Panc1 (cell line): ENCODE measurements at regions not wholly inside any gene's neighbourhood (a gene's known extent, or its start where the extent isn't known, plus 50 kb on each side); places are given as distances from the start of the nearest gene placed in this dataset.

Experiments
- ATAC-seq: fragments of 200-7000 bp; cut with Tn5 transposase; 2 replicates; pipeline ENCODE4 v1.9.1; 2020; ENCODE audit warnings: mild to moderate bottlenecking, moderate library complexity
- BruUV-seq: library from RNA; stranded (reverse); fragments of 400-500 nt; replicated peaks from 2 replicates; lab custom pipeline; 2021; lab: Mats Ljungman, UMichigan
- CTCF ChIA-PET: fragments of 300-600 bp; sonication (Branson Sonifier 250); formaldehyde crosslinking; loops from one replicate; lab custom pipeline; 2022; ENCODE audit warnings: antibody characterized with exemption; lab: Charles Lee
- POLR2A ChIA-PET: fragments of 300-600 bp; sonication (Branson Sonifier 250); formaldehyde crosslinking; loops from one replicate; lab custom pipeline; 2022; ENCODE audit warnings: antibody characterized with exemption; lab: Charles Lee
- DNase-seq: peaks from one replicate; pipeline ENCODE4 v3.0.0-alpha.2; 2010; ENCODE audit warnings: low read depth, low spot score
- H3K27ac ChIP-seq: 2 replicates; pipeline ENCODE4 v1.5.1; 2011; ENCODE audit warnings: mild to moderate bottlenecking, low read length, inconsistent platforms
- H3K27me3 ChIP-seq: fragments of 200-500 bp; sonication (Bioruptor generic); 2 replicates; pipeline ENCODE4 v1.6.0; 2014; ENCODE audit warnings: low read length, inconsistent platforms; ENCODE audit not compliant: control insufficient read depth, insufficient read depth
- H3K36me3 ChIP-seq: fragments of 200-500 bp; sonication (Bioruptor generic); 2 replicates; pipeline ENCODE4 v1.5.1; 2014; ENCODE audit warnings: inconsistent platforms, mild to moderate bottlenecking, low read length, moderate library complexity; ENCODE audit not compliant: control insufficient read depth, insufficient read depth
- H3K4me1 ChIP-seq: 2 replicates; pipeline ENCODE4 v1.5.1; 2011; ENCODE audit warnings: inconsistent platforms, mild to moderate bottlenecking, low read length, moderate library complexity; ENCODE audit not compliant: control insufficient read depth, insufficient read depth
- H3K4me3 ChIP-seq, 2 experiments: 2 replicates each; pipeline ENCODE4 v1.5.1; 2011 to 2012; ENCODE audit warnings: low read depth in 2 of 2, low read length in 2 of 2, mild to moderate bottlenecking in 2 of 2, inconsistent platforms in 1 of 2, moderate library complexity in 1 of 2
- H3K9me3 ChIP-seq: fragments of 200-500 bp; sonication (Bioruptor generic); 2 replicates; pipeline ENCODE4 v1.5.1; 2014; ENCODE audit warnings: low read depth, mild to moderate bottlenecking, inconsistent platforms, low read length, moderate library complexity; ENCODE audit not compliant: control insufficient read depth, insufficient read depth
- POLR2AphosphoS5 ChIP-seq: IDR thresholded peaks from 2 replicates; pipeline ENCODE4 v1.6.1; 2012; ENCODE audit warnings: mild to moderate bottlenecking, low read depth, low read length, moderate library complexity
- SIN3A ChIP-seq: IDR thresholded peaks from 2 replicates; pipeline ENCODE4 v1.6.1; 2012; ENCODE audit warnings: low read depth, mild to moderate bottlenecking, low read length, moderate library complexity, borderline replicate concordance; ENCODE audit not compliant: insufficient read depth
- TCF7L2 ChIP-seq: IDR thresholded peaks from 2 replicates; pipeline ENCODE4 v1.6.1; 2011; ENCODE audit warnings: mild to moderate bottlenecking, low read depth, low read length, inconsistent platforms
- in situ Hi-C: cut with HindIII; loops from 2 replicates; pipeline ENCODE4 v1.10.0; 2016; ENCODE audit warnings: low sequenced_read_pairs, low pct_unique_long_range_greater_than_20kb
- intact Hi-C: fragments of 100-400 bp; cut with micrococcal nuclease; formaldehyde crosslinking; loops from one replicate; pipeline ENCODE4 v1.10.0; 2022; ENCODE audit not compliant: unreplicated experiment
- TF ChIP-seq, protein P1 (sequence below), 2 experiments: IDR thresholded peaks; 2 replicates each; pipeline ENCODE4 v1.6.1; 2011 to 2012; ENCODE audit warnings: low read depth in 2 of 2, control low read depth in 1 of 2, low read length in 1 of 2, mild to moderate bottlenecking in 1 of 2, moderate library complexity in 1 of 2; ENCODE audit not compliant: insufficient read depth in 1 of 2
- TF ChIP-seq, protein P2 (sequence below): fragments of 450-650 bp; IDR thresholded peaks from 2 replicates; pipeline ENCODE4 v1.5.1; 2017; ENCODE audit warnings: mild to moderate bottlenecking

- no peak overlapping the region for H3K27ac ChIP-seq
- no TSS peak for BruUV-seq
- H3K9me3 ChIP-seq: no peaks in the 10 kb centered on the region
- H3K36me3 ChIP-seq: no peaks in the 10 kb centered on the region
- TF ChIP-seq, protein P1, sequence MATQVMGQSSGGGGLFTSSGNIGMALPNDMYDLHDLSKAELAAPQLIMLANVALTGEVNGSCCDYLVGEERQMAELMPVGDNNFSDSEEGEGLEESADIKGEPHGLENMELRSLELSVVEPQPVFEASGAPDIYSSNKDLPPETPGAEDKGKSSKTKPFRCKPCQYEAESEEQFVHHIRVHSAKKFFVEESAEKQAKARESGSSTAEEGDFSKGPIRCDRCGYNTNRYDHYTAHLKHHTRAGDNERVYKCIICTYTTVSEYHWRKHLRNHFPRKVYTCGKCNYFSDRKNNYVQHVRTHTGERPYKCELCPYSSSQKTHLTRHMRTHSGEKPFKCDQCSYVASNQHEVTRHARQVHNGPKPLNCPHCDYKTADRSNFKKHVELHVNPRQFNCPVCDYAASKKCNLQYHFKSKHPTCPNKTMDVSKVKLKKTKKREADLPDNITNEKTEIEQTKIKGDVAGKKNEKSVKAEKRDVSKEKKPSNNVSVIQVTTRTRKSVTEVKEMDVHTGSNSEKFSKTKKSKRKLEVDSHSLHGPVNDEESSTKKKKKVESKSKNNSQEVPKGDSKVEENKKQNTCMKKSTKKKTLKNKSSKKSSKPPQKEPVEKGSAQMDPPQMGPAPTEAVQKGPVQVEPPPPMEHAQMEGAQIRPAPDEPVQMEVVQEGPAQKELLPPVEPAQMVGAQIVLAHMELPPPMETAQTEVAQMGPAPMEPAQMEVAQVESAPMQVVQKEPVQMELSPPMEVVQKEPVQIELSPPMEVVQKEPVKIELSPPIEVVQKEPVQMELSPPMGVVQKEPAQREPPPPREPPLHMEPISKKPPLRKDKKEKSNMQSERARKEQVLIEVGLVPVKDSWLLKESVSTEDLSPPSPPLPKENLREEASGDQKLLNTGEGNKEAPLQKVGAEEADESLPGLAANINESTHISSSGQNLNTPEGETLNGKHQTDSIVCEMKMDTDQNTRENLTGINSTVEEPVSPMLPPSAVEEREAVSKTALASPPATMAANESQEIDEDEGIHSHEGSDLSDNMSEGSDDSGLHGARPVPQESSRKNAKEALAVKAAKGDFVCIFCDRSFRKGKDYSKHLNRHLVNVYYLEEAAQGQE (IDR thresholded peaks at IDR 0.05; ENCODE audit: insufficient read depth in 1 of 2, low read depth in 2 of 2, low read length in 1 of 2): no peak
- no peak for TF ChIP-seq POLR2AphosphoS5
- TF ChIP-seq TCF7L2: no peak
- TF ChIP-seq, protein P2, sequence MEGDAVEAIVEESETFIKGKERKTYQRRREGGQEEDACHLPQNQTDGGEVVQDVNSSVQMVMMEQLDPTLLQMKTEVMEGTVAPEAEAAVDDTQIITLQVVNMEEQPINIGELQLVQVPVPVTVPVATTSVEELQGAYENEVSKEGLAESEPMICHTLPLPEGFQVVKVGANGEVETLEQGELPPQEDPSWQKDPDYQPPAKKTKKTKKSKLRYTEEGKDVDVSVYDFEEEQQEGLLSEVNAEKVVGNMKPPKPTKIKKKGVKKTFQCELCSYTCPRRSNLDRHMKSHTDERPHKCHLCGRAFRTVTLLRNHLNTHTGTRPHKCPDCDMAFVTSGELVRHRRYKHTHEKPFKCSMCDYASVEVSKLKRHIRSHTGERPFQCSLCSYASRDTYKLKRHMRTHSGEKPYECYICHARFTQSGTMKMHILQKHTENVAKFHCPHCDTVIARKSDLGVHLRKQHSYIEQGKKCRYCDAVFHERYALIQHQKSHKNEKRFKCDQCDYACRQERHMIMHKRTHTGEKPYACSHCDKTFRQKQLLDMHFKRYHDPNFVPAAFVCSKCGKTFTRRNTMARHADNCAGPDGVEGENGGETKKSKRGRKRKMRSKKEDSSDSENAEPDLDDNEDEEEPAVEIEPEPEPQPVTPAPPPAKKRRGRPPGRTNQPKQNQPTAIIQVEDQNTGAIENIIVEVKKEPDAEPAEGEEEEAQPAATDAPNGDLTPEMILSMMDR: no peak
- no peak for TF ChIP-seq SIN3A
- DNase-seq: no peak
- ChIA-PET CTCF (no interaction called here), POLR2A (no interaction called here)
- no peak for ATAC-seq
- intact Hi-C loops (no loop called here), in situ Hi-C loops (no loop called here)
- H3K27me3 ChIP-seq: peaks cover 2% of the 10 kb centered on the region; the same call in 1 of the 2 replicates
- no peak overlapping the region for H3K4me3 ChIP-seq
- H3K4me1 ChIP-seq: no peaks in the 10 kb centered on the region
Measured at GRCh38 chr3:67239353-67239752, 241.2 kb downstream of the KBTBD8 start.

- no peak for TF ChIP-seq TCF7L2
- TF ChIP-seq, protein P2: no peak
- TF ChIP-seq, protein P1 (IDR thresholded peaks at IDR 0.05; ENCODE audit: insufficient read depth in 1 of 2, low read depth in 2 of 2, low read length in 1 of 2): no peak
- Histone ChIP-seq H3K27ac (no peak overlapping the region), H3K36me3 (no peaks in the 10 kb centered on the region), H3K27me3 (peaks cover 2% of the 10 kb centered on the region; the same call in 1 of the 2 replicates), H3K4me1 (no peaks in the 10 kb centered on the region), H3K4me3 (no peak overlapping the region), H3K9me3 (no peaks in the 10 kb centered on the region)
- in situ Hi-C loops (no loop called here), intact Hi-C loops (no loop called here)
- ATAC-seq (no peak), DNase-seq (no peak)
- CTCF ChIA-PET: no interaction called here
- POLR2A ChIA-PET: no interaction called here
- no TSS peak for BruUV-seq
Measured at GRCh38 chr3:67241084-67241483, 243.0 kb downstream of the KBTBD8 start.
